ENCODE measurements at regions not wholly inside any gene's neighbourhood (a gene's known extent, or its start where the extent isn't known, plus 50 kb on each side); places are given as distances from the start of the nearest gene placed in this dataset.

DNA sequence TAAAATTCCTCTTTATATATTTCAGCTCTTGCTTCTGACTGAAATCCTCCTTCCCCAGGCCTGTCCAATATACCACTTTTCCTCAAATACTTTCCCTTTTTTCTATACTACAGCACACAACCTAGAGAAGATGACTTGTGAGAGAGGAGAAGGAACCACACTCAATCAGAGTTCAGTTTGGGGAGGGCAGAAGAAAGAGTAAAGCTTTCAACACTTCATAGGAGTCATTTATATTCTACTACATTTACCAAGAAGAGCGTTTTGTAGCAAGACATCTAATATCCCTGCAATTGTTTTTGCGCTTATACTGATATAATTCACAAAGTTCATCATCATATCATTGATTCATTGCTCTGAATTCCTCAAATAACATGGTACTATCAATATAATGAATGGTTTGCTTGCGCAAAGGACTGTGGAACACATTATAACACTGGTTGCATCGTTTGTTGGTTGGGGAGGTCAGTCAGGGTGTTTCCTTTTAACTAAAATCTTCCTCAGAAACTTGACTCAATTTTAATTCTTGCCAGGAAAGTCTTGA is 792.5 kb upstream of the CELF2 start:
- TF ChIP-seq, protein P1, sequence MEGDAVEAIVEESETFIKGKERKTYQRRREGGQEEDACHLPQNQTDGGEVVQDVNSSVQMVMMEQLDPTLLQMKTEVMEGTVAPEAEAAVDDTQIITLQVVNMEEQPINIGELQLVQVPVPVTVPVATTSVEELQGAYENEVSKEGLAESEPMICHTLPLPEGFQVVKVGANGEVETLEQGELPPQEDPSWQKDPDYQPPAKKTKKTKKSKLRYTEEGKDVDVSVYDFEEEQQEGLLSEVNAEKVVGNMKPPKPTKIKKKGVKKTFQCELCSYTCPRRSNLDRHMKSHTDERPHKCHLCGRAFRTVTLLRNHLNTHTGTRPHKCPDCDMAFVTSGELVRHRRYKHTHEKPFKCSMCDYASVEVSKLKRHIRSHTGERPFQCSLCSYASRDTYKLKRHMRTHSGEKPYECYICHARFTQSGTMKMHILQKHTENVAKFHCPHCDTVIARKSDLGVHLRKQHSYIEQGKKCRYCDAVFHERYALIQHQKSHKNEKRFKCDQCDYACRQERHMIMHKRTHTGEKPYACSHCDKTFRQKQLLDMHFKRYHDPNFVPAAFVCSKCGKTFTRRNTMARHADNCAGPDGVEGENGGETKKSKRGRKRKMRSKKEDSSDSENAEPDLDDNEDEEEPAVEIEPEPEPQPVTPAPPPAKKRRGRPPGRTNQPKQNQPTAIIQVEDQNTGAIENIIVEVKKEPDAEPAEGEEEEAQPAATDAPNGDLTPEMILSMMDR (IDR thresholded peaks at IDR 0.05; ENCODE audit: insufficient read depth, low read length) = no peak
- TF ChIP-seq GABPA (IDR thresholded peaks at IDR 0.05; ENCODE audit: low read depth) (no peak), REST (IDR thresholded peaks at IDR 0.05; ENCODE audit: insufficient replicate concordance, low read depth) (no peak), POLR2AphosphoS5 (IDR thresholded peaks at IDR 0.05; ENCODE audit: low read depth) (no peak), SPI1 (IDR thresholded peaks at IDR 0.05; ENCODE audit: borderline replicate concordance, low read depth) (no peak)

Data from HL-60 (cell line).